Ascending aorta (tissue), 2 donors: ENCODE measurements at regions not wholly inside any gene's neighbourhood (a gene's known extent, or its start where the extent isn't known, plus 50 kb on each side); places are given as distances from the start of the nearest gene placed in this dataset.

ENCODE experiments used
- DNase-seq, 2 donors: peaks; one replicate each; pipeline ENCODE4 v3.0.0-alpha.2; 2019; ENCODE audit warnings: low spot score in 2 of 2
- H3K27ac ChIP-seq, 2 donors: fragments of 200-600 bp; sonication (generic); one replicate each; pipeline ENCODE4 v1.5.1; 2016 to 2017; ENCODE audit warnings: mild to moderate bottlenecking in 1 of 2
- H3K27me3 ChIP-seq: fragments of 200-600 bp; sonication (generic); one replicate; pipeline ENCODE4 v1.5.1; 2017
- H3K36me3 ChIP-seq, 2 donors: fragments of 200-600 bp; sonication (generic); one replicate each; pipeline ENCODE4 v1.5.1; 2016
- H3K4me1 ChIP-seq, 2 donors: fragments of 200-600 bp; sonication (generic); one replicate each; pipeline ENCODE4 v1.5.1; 2016 to 2017; ENCODE audit warnings: mild to moderate bottlenecking in 1 of 2
- H3K4me3 ChIP-seq, 2 donors: fragments of 200-600 bp; sonication (generic); one replicate each; pipeline ENCODE4 v1.5.1; 2016 to 2017; ENCODE audit warnings: mild to moderate bottlenecking in 1 of 2
- H3K9me3 ChIP-seq, 2 donors: fragments of 200-600 bp; sonication (generic); one replicate each; pipeline ENCODE4 v1.5.1; 2016
- CTCF ChIP-seq, 3 experiments: fragments of 200-600 bp in 2 of 3; fragments of 450-650 bp in 1 of 3; sonication (generic) in 2 of 3; IDR thresholded peaks; one replicate each; pipeline ENCODE4 v1.5.1; 2016 to 2019; ENCODE audit warnings: antibody characterized with exemption in 3 of 3, mild to moderate bottlenecking in 1 of 3, moderate library complexity in 1 of 3
- intact Hi-C: fragments of 100-400 bp; cut with DNase I; formaldehyde crosslinking; loops from one replicate; pipeline ENCODE4 v1.15.1; 2023

- no peak for TF ChIP-seq CTCF (IDR thresholded peaks at IDR 0.05)
- Histone ChIP-seq H3K4me3 (no peak overlapping the region), H3K36me3 (no peaks in the 10 kb centered on the region), H3K9me3 (no peaks in the 10 kb centered on the region), H3K4me1 (peaks cover 0 to 25% of the 10 kb centered on the region in 2 donors), H3K27ac (no peak overlapping the region), H3K27me3 (no peaks in the 10 kb centered on the region)
- DNase-seq: no peak
- intact Hi-C loops: loop anchor here (10.0 kb wide), 1 partner anchor 223 kb away; no protein-coding TSS in a partner anchor
Observed at GRCh38 chr1:101147381-101147780, 89.4 kb upstream of the S1PR1 start.

GRCh38 chr1:101145449-101145820 lies 91.4 kb upstream of the S1PR1 start:
- DNase-seq: no peak
- H3K36me3 ChIP-seq: no peaks in the 10 kb centered on the region
- H3K27me3 ChIP-seq: no peaks in the 10 kb centered on the region
- intact Hi-C loops: loop anchor here (10.0 kb wide), 1 partner anchor 221 kb away; no protein-coding TSS in a partner anchor
- no peak for TF ChIP-seq CTCF (IDR thresholded peaks at IDR 0.05)
- no peak overlapping the region for H3K27ac ChIP-seq
- H3K4me3 ChIP-seq: no peak overlapping the region
- H3K4me1 ChIP-seq: peaks cover 0 to 25% of the 10 kb centered on the region in 2 donors
- no peaks in the 10 kb centered on the region for H3K9me3 ChIP-seq

GRCh38 chr1:101144671-101145448 lies 92.0 kb upstream of the S1PR1 start:
- Histone ChIP-seq H3K4me3 (no peak overlapping the region), H3K36me3 (no peaks in the 10 kb centered on the region), H3K27me3 (no peaks in the 10 kb centered on the region), H3K9me3 (no peaks in the 10 kb centered on the region), H3K4me1 (peaks cover 0 to 22% of the 10 kb centered on the region in 2 donors), H3K27ac (no peak overlapping the region)
- no peak for TF ChIP-seq CTCF (IDR thresholded peaks at IDR 0.05)
- no peak for DNase-seq
- intact Hi-C loops: loop anchor here (5.0 to 10.0 kb wide), 2 partner anchors 32 to 220 kb away; no protein-coding TSS in a partner anchor

- H3K4me1 ChIP-seq: peaks cover 0 to 7% of the 10 kb centered on the region in 2 donors
- no peak overlapping the region for H3K27ac ChIP-seq
- TF ChIP-seq CTCF (IDR thresholded peaks at IDR 0.05): no peak
- H3K36me3 ChIP-seq: no peaks in the 10 kb centered on the region
- no peak overlapping the region for H3K4me3 ChIP-seq
- H3K27me3 ChIP-seq: no peaks in the 10 kb centered on the region
- DNase-seq: no peak
- no peaks in the 10 kb centered on the region for H3K9me3 ChIP-seq
- intact Hi-C loops: loop anchor here (5.0 to 10.0 kb wide), 2 partner anchors 35 to 217 kb away; no protein-coding TSS in a partner anchor
Observed at GRCh38 chr1:101142244-101142643, 94.6 kb upstream of the S1PR1 start.

GRCh38 chr1:101141376-101141775 lies 95.4 kb upstream of the S1PR1 start:
- H3K36me3 ChIP-seq: no peaks in the 10 kb centered on the region
- no peaks in the 10 kb centered on the region for H3K9me3 ChIP-seq
- H3K4me1 ChIP-seq: peaks cover 0 to 10% of the 10 kb centered on the region in 2 donors
- H3K27ac ChIP-seq: no peak overlapping the region
- no peak for TF ChIP-seq CTCF (IDR thresholded peaks at IDR 0.05)
- DNase-seq: no peak
- H3K27me3 ChIP-seq: no peaks in the 10 kb centered on the region
- no peak overlapping the region for H3K4me3 ChIP-seq
- intact Hi-C loops: loop anchor here (5.0 to 10.0 kb wide), 2 partner anchors 36 to 217 kb away; no protein-coding TSS in a partner anchor
